ENCODE measurements at regions not wholly inside any gene's neighbourhood (a gene's known extent, or its start where the extent isn't known, plus 50 kb on each side); places are given as distances from the start of the nearest gene placed in this dataset.
"Not testable (repeated sequence)": the region's sequence is repeated elsewhere in the genome, so short reads cannot be mapped to it uniquely, and the experiment has no call there.

DNA sequence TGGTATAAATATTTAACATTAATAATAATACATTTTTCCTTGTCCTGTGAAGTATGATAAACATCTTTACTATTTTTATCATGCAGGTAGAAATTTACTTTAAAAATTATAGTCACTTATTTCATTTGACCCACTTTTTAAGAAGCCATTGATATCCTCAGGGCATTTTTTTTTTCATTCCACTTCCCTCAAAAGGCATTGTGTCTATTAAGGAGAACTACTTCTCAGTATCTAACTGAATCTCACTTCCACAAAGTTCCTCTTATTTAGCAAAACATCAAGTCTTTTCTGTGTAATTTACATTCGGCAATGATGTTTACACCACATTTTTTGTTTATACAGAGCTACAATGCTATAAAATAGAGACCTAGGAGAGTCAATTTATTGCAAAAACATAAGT, 388.2 kb upstream of the AKR1E2 start:
- no peak for DNase-seq (ENCODE audit: low spot score)

DNA sequence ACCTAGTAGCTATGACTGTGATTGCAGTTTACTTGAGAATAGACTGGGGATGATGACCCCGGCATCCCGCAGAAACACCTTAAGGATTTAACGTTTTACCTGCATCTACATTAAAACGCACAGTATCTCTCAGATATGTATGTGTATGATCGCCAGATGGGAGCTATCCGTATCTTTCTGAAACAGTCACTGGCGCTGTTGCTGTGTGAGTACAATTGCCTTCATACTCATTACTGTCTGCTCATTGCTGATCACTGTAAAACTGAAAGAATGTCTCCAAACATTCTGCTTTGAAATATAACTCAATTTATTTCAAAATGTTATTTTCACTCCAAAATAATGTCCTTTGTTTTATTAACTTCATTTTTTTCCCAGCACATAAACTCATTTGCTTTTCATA, 388.9 kb upstream of the AKR1E2 start:
- no peak for DNase-seq (ENCODE audit: low spot score)

DNA sequence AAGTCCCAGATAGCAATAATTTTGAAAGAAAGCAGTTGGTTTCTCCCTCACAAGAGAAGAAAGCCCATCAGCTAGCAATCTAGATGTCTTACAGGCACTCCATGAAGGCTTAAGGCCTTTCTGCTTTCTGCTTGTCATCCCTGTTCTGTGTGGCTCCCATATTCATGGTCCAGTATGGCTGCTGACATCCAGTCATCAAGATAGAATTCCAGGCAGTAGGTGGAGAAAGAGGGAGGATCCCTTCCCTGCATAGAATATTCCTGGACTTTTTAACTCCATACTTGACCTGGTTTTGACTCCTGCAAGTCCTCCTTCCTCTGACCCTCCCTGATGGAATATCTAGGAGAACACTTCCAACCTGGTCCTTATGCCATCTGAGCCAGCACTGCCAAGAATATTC, 389.9 kb upstream of the AKR1E2 start:
- no peak for DNase-seq (ENCODE audit: low spot score)

DNA sequence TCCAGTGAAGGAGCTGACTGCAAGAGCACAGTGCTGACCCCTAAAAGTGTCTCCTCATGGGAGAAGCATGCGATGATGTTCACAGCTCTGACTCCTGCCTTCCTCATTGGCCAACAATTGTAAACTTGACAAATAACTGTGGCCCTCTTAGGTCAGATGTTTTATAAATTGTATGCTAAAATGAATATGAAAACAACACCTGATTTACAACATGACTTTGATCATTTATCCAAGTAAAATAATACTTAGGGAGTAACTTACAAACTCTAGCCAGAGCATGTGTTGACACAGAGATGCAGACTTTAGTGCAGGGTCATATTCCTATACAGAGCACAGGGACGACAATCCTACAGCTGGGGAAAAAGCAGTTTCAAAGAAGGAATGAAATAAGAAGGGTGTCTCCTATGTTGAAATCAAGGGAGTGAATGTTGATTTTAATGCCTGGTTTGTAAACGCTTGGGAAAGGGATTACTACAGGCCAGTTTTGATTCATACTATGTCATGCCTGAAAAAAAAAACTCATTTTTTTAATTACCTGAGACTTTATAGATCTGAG, 391.4 kb upstream of the AKR1E2 start:
- DNase-seq (ENCODE audit: low spot score), result no peak

DNA sequence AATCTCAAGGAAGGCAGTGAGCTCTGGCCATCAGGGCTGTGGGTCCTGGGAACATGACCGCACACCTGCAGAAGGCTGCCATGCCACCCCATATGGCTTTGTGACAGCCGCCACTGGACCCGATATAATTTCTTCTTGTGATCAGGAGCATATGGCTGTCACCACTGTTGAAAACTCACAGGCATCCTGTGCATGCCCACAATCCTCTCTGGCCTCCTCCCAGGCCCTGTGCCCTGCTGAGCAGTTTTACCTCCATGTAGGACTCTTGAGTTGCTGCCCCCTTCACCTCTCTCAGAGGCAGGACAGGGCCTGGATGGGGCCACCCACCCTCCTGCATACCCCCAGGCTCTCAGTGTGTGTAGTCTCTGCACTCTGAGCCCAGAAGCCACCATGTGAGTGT, 391.9 kb upstream of the AKR1E2 start:
- no peak for DNase-seq (ENCODE audit: low spot score)

DNA sequence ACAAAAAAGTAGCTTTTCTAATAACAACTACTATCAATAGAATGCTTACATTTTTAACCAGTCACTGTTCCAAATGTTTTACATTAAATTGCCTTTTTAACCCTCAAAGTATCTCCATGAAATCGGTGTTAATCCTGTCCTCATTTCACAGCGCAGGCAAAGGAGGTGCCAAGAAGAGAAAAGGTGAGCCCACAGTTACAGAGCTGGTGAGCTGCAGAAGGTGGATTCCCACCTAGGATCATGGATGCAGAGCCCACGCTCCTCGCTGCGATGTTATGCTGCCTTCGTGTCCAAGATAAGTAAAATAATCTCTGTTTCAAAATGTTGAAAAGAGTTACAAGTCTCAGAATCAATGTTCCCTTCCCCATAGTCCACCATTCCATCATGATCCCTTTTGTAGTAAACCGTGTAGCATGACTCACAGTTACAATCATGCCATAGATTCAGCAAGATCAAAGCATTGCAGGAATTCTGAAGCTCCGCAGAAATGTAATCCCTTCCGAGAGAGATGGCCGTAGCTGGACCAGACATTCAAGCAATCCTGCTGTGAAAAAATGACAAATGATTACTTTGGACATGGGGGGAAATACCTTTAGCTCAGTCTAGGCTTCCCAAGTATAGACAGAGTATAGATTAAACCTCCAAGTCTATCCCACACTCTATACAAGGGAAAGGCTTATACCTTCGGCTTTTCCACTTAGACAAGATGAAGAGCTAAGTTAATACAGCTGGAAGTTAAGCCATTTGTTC, 394.7 kb upstream of the AKR1E2 start:
- no peak for DNase-seq (ENCODE audit: low spot score)

DNA sequence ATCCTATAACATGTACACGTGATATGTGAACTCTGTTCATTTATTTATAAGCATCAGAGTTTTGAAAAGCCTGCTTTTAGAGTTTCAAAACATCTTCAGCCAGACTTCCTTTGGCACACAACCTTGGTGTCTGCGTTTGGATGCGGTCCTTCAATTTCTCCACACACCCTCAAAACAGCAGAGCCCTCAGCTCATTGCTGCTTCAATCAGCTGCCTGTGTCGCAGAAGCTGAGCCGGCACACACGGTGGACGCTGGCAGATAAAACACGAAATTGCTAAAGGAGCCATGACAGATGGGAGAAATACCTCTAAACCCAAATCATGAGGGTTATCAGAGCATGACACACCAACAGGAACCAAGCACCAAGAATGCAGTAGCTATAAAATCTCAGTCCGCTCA, 396.4 kb upstream of the AKR1E2 start:
- DNase-seq (ENCODE audit: low spot score), result no peak

DNA sequence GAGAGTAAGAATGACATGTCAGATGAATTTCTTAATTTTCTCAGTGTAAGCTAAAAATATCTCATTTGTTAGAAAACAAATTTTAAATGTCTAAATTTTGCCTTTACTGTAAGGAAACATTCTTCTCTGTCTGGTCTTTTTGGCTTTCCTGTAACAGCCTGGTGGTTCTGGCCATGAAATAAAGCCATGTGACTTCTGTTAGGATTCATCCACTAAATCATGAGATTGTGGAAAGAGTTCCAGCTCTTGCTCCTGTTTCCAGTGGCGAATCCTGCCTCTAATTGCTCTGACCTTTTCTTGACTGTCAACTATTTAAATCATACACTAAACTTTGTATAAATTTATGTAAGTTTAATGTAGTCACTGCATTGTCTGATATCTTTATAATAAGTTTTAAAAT, 398.5 kb upstream of the AKR1E2 start:
- DNase-seq (ENCODE audit: low spot score), result no peak

DNA sequence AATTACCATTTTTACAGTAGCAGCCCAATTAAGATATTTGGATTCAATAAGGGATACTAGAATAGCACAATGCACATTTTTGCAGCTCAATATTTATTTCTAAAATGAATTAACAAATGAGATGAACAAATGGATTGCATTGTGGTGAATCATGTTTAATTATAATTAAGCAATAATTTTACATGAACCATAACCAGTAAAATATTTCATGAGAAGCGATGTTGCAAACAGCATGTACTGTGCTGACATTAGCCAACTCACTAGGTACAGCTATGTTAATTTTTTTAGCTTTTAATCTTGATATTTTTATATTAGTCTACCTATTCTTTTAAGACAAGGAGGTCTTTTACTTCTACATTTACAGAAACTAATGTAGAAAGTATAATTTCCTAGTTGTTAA, 399.1 kb upstream of the AKR1E2 start:
- DNase-seq (ENCODE audit: low spot score), result no peak

DNA sequence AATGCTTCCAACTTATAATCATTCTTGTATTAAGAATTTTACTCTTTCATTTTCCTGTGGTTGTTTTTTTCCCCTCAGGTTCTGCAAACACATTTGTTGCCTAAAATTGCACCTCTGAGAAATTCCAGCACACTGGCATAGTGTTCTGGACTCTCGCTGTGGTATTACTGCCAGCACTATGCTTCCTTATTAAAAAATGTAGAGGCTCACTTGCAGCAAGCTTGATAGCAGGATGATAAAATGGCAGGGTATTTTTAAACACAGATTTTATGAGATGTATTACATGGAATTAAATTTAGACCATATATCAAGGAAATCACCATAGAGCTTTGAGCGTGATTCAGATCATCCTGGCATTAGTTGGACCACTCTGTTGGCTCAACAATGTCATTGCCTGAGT, 416.7 kb upstream of the AKR1E2 start:
- no peak for DNase-seq (ENCODE audit: low spot score)

DNA sequence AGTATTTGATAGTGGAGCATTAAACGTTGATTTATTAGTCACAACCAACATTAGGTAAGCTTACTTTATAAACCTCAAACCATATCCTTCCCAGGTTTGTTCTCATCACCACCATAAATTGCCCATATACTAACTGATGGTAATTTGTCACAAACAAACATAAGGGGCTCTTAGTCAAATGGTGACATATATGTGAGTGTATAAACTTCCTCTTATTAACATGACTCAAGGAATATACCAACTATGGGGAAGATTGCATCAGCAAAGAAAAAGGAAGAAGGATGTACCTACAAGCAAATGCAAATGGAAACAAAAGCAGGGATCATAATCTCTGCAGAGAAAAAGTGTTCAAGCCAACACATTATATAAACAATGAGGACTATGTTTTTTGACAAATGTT, 418.2 kb upstream of the AKR1E2 start:
- DNase-seq (ENCODE audit: low spot score), result no peak

DNA sequence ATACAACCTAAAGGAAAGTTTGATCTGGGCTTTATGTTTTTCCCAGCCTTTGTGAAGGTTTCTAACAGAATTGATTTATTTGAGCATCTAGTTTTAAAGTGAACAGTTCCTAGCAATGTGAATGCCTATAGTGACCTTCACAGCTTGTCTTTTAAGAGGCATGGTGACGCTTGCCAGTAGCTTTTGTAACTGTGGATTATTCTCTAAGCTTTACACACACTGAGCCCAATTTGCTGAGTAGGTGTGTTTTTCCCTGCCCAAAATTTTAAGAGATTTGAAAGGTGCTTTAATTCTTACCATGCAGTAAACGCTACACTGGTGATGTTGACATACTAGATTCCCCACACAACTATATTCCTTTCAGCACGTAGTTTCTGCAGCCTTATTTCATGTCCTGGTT, 420.2 kb upstream of the AKR1E2 start:
- no peak for DNase-seq (ENCODE audit: low spot score)

DNA sequence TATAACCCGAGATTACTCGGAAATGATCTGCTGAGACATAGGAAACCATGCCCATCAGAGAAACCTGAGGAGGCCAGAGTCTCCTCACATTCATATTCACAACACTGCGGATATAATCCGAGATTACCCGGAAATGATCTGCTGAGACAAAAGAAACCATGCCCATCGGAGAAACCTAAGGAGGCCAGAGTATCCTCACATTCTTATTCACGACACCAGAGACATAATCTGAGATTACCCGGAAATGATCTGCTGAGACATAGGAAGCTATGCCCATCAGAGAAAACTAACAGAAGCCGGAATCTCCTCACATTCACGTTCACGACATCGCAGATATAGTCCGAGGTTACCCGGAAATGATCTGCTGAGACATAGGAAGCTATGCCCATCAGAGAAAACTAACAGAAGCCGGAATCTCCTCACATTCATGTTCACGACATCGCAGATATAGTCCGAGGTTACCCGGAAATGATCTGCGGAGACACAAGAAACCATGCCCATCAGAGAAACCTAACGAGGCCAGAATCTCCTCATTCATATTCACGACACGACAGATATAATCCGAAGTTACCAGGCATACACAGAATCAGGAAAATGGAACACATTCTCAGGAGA, 422.3 kb upstream of the AKR1E2 start:
- DNase-seq (ENCODE audit: low spot score), result no peak

DNA sequence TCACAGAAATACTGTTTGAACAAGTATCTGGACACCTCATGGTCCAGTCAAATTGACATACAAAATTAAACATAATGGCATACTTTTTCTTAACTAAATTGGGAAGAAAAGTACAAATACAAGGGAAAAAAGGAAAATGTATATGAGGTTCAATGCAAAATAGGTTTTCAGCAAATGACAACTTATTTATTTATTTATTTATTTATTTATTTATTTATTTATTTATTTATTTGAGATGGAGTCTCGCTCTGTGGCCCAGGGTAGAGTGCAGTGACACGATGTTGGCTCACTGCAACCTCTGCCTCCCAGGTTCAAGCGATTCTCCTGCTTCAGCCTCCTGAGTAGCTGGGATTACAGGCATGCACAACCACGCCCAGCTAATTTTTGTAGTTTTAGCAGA, 424.9 kb upstream of the AKR1E2 start:
- DNase-seq (ENCODE audit: low spot score), result not testable (repeated sequence)

DNA sequence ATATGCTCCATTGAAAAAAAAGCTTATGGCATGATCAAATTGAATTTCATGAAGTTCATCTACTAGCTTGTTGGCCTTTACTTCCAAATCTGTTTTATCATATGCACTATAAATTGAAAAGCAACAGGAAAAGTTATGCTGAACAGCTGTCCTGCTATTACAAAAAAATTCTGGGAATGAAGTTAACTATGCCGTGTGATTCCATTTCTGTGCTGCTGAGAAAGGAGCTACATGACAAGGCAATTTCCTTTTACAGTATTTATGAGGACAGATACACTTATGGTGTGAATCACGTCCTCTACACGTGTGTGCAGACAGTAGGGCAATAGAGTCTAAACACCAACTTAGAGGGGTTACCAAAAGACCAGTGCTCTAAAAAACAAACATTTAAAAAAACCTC, 426.5 kb upstream of the AKR1E2 start:
- no peak for DNase-seq (ENCODE audit: low spot score)

DNA sequence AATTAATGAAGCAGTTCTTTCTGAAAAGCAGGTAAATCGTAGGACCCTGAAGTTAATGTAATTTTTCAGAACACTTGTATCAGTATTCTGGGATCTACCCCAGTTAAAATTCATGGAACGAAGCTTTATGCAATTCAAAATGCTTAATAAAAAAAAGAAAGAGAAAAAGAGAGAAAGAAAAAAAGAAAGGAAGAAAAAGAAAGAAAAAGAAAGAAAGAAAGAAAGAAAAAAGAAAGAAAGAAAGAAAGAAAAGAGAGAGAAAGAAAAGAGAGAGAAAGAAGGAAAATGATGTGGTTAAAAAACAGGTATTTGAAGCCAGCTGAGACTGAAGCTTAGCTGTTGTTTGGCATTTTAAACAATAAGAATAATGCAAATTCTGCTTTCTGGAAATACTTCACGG, 427.4 kb upstream of the AKR1E2 start:
- no peak for DNase-seq (ENCODE audit: low spot score)

DNA sequence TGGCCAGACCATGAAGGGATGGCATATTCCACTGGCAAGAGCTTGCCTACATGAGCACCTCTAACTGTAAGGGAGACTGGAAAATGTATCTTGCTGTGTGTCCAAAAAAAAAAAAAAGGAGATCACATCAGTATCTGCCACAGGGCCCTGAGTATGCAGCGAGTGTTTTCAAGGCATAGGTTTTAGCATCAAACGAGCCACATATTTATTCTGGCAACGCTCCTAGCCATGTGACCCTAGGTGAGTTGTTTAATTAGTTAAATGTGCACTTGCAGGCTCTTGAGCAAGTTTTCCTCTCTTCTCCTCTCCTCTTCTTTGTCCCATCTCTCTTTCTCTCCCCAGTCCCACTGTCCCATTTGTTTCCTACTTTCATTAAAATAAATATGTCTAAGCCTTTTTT, 428.7 kb upstream of the AKR1E2 start:
- no peak for DNase-seq (ENCODE audit: low spot score)

DNA sequence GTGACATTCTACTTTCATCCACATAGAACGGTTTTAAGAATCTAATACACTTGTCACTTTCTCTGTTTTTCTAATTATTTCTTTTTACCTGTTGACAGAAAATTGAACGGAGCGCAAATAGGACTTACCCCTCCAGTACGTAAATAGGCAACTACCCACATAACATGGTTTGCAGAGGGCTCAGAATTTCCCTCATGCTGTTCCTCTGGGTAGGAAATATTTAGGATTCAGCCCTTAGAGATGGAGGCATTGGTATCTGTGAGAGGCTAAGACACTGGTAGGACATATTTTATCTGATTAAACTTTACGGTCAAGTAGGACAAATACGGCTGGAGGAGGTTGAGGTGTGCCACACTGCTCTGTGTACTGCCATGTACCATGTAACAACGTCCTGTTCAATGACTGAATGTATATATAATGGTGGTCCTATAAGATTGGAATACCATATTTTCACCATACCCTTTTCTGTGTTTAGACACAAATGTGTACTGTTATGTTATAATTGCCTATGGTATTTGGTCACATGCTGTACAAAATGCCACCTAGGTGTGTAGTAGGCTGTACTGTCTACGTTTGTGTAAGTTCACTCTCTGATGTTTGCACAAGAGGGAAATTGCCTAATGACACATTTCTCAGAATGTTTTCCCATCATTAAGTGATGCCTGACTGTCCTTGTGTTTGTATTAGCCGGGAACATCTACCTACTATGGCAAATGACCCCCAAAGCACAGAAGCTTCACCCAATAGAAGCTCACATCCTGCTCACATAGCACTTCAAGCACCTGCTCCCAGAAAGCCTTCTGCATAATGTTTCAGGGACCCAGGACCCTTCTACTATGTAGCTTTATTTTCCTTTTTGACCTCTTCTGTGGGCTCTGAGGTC, 429.4 kb upstream of the AKR1E2 start:
- no peak for DNase-seq (ENCODE audit: low spot score)

DNA sequence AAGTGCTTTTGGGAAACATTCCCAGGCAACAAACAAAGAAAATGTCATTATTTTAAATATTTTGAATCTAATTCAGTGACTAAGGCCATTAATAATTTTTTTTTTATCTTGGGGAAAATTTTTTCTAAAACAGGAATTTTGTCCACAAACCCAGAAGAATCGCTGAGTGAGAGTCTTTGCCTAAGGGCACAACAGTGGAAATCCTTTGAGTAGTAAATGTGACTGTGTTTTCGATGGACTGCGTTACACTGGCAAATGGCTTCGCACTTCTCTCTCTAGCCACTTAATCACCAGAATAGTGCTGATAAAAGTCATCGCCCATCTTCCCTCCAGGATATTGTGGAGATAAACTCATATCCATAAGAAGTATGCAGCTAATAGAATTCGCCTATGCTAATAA, 430.3 kb upstream of the AKR1E2 start:
- no peak for DNase-seq (ENCODE audit: low spot score)

DNA sequence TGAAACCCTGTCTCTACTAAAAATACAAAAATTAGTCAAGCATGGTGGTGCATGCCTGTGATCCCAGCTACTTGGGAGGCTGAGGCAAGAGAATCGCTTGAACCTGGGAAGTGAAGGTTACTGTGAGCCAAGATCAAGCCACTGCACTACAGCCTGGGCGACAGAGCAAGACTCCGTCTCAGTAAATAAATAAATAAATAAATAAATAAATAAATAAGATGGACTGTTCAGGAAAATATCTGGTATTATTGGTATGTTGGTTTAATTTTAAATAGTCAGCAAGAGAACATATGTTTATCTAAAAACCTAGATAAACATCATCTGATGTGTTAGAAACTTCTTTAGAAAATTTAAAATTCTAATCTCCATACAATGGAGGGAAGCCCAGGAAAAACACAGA, 431.6 kb upstream of the AKR1E2 start:
- not testable (repeated sequence) for DNase-seq (ENCODE audit: low spot score)

DNA sequence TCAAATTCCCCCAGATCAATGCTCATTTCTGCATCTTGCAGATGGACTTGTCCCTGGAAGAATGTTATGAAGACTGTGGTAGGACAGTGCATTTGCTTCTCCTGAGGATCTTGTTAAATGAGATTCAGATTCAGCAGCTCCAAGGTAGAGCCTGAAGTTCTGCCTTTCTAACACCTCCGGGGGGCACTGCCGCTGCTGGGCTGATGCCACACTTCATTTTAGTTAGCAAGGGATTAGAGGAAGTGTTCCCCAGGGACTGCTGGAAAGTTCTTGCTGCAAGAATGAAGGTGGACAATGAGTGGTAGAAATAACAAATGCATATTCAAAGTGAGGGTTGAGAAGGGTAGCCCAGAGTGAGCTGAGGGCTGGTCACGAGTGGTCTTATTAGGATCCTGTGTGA, 434.3 kb upstream of the AKR1E2 start:
- no peak for DNase-seq (ENCODE audit: low spot score)

DNA sequence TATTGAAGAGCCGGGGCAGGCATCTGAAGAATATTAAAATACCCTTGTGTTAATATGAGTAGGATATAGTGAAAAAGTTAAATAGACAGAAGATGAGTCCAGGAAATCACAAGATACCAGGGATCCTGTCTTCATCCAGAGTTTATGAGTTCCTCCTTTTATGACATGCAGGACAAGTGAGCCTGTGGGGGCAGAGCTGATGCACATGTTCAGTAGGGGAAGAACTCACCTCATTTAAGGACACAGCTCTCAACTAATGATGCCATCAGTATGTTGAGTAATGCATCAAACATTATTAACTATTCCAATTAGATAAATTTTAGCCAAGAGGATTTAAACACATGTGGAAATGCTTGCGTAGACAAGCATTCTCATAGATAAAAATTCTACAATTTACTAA, 435.8 kb upstream of the AKR1E2 start:
- no peak for DNase-seq (ENCODE audit: low spot score)

All from hematopoietic multipotent progenitor cell treated with erythropoietin and hydrocortisone succinate and interleukin-3 and kit ligand, for 17 days (in vitro differentiated cells).